ENCODE measurements at regions not wholly inside any gene's neighbourhood (a gene's known extent, or its start where the extent isn't known, plus 50 kb on each side); places are given as distances from the start of the nearest gene placed in this dataset.

- DNase-seq, result no peak
- peaks cover 34% of the 10 kb centered on the region for H3K4me1 Mint-ChIP-seq (ENCODE audit: low read depth, unreplicated experiment)
Observed at GRCh38 chr3:41143421-41144031, 55.8 kb upstream of the CTNNB1 start.

GRCh38 chr3:41144631-41145030 lies 54.7 kb upstream of the CTNNB1 start:
- peaks cover 3% of the 10 kb centered on the region for H3K27me3 Mint-ChIP-seq (ENCODE audit: unreplicated experiment)
- H3K4me1 Mint-ChIP-seq (ENCODE audit: low read depth, unreplicated experiment), result peaks cover 30% of the 10 kb centered on the region
- H3K9me3 Mint-ChIP-seq (ENCODE audit: unreplicated experiment), result peaks cover 8% of the 10 kb centered on the region
- no peak for DNase-seq
- peak overlapping the region; percentile 70 for H3K27ac Mint-ChIP-seq (ENCODE audit: unreplicated experiment)
- H3K4me3 Mint-ChIP-seq (ENCODE audit: unreplicated experiment), result no peak overlapping the region
- peaks cover 20% of the 10 kb centered on the region for H3K36me3 Mint-ChIP-seq (ENCODE audit: unreplicated experiment)
- TF ChIP-seq CTCF (IDR thresholded peaks at IDR 0.05; ENCODE audit: partially characterized antibody, unreplicated experiment), result no peak

More at GRCh38 chr3:41143421-41144031, 55.8 kb upstream of the CTNNB1 start:
- Mint-ChIP-seq H3K4me3 (ENCODE audit: unreplicated experiment) (no peak overlapping the region), H3K27ac (ENCODE audit: unreplicated experiment) (no peak overlapping the region), H3K36me3 (ENCODE audit: unreplicated experiment) (peaks cover 20% of the 10 kb centered on the region), H3K9me3 (ENCODE audit: unreplicated experiment) (peaks cover 8% of the 10 kb centered on the region), H3K27me3 (ENCODE audit: unreplicated experiment) (peaks cover 3% of the 10 kb centered on the region)
- TF ChIP-seq CTCF (IDR thresholded peaks at IDR 0.05; ENCODE audit: partially characterized antibody, unreplicated experiment), result no peak

GRCh38 chr3:41148478-41148877 lies 50.8 kb upstream of the CTNNB1 start:
- H3K36me3 Mint-ChIP-seq (ENCODE audit: unreplicated experiment), result peaks cover 20% of the 10 kb centered on the region

DNA sequence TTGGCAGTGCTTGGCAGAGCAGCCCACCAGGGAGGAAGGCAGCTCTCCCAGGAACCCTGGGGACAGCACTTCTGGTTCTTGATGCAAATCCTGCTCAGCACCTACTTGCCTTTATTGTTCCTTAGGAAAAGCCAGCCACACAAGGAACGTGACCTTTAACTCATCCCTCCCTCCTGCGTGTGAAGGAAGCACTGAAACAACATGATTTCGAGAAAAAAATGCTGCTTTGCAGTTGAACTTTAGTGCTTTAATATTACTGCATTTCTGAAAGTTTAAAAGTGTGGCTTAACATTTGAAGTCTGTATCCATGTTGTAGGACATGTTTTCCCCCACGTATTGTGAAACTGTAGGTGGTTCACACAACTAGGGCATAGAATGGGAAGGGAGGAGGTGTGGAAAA lies 50.4 kb upstream of the CTNNB1 start:
- Mint-ChIP-seq H3K36me3 (ENCODE audit: unreplicated experiment) (peaks cover 20% of the 10 kb centered on the region), H3K9me3 (ENCODE audit: unreplicated experiment) (peaks cover 6% of the 10 kb centered on the region), H3K27me3 (ENCODE audit: unreplicated experiment) (peaks cover 3% of the 10 kb centered on the region), H3K4me1 (ENCODE audit: low read depth, unreplicated experiment) (peaks cover 10% of the 10 kb centered on the region), H3K4me3 (ENCODE audit: unreplicated experiment) (no peak overlapping the region), H3K27ac (ENCODE audit: unreplicated experiment) (no peak overlapping the region)
- DNase-seq, result no peak
- no peak for TF ChIP-seq CTCF (IDR thresholded peaks at IDR 0.05; ENCODE audit: partially characterized antibody, unreplicated experiment)

More at GRCh38 chr3:41148478-41148877, 50.8 kb upstream of the CTNNB1 start:
- Mint-ChIP-seq H3K4me1 (ENCODE audit: low read depth, unreplicated experiment) (peaks cover 14% of the 10 kb centered on the region), H3K27ac (ENCODE audit: unreplicated experiment) (no peak overlapping the region), H3K9me3 (ENCODE audit: unreplicated experiment) (peaks cover 6% of the 10 kb centered on the region), H3K27me3 (ENCODE audit: unreplicated experiment) (peaks cover 3% of the 10 kb centered on the region), H3K4me3 (ENCODE audit: unreplicated experiment) (no peak overlapping the region)
- TF ChIP-seq CTCF (IDR thresholded peaks at IDR 0.05; ENCODE audit: partially characterized antibody, unreplicated experiment), result no peak
- DNase-seq, result no peak
